ENCODE measurements at regions not wholly inside any gene's neighbourhood (a gene's known extent, or its start where the extent isn't known, plus 50 kb on each side); places are given as distances from the start of the nearest gene placed in this dataset.

- no peak for ATAC-seq
- H3K9me3 Mint-ChIP-seq: no peaks in the 10 kb centered on the region
- no peak for DNase-seq
- no peaks in the 10 kb centered on the region for H3K4me1 Mint-ChIP-seq (ENCODE audit: low read depth)
- H3K36me3 Mint-ChIP-seq (ENCODE audit: insufficient read depth): no peaks in the 10 kb centered on the region
- no peaks in the 10 kb centered on the region for H3K27me3 Mint-ChIP-seq (ENCODE audit: low read depth)
- no peak overlapping the region for H3K4me3 Mint-ChIP-seq
Observed at GRCh38 chr22:47567126-47568090, 805.0 kb downstream of the TBC1D22A start.

- DNase-seq (no peak), ATAC-seq (no peak)
- H3K4me3 Mint-ChIP-seq: no peak overlapping the region
- no peaks in the 10 kb centered on the region for H3K4me1 Mint-ChIP-seq (ENCODE audit: low read depth)
- peaks cover 3% of the 10 kb centered on the region for H3K27me3 Mint-ChIP-seq (ENCODE audit: low read depth)
- H3K36me3 Mint-ChIP-seq (ENCODE audit: insufficient read depth): no peaks in the 10 kb centered on the region
- no peaks in the 10 kb centered on the region for H3K9me3 Mint-ChIP-seq
Observed at GRCh38 chr22:47566491-47566890, 804.0 kb downstream of the TBC1D22A start.

- DNase-seq (no peak), ATAC-seq (no peak)
- Mint-ChIP-seq H3K4me1 (ENCODE audit: low read depth) (no peaks in the 10 kb centered on the region), H3K36me3 (ENCODE audit: insufficient read depth) (no peaks in the 10 kb centered on the region), H3K9me3 (no peaks in the 10 kb centered on the region), H3K27me3 (ENCODE audit: low read depth) (peaks cover 3% of the 10 kb centered on the region), H3K4me3 (no peak overlapping the region)
Observed at GRCh38 chr22:47565607-47566006, 803.2 kb downstream of the TBC1D22A start.

- Mint-ChIP-seq H3K4me1 (ENCODE audit: low read depth) (no peaks in the 10 kb centered on the region), H3K27me3 (ENCODE audit: low read depth) (peaks cover 3% of the 10 kb centered on the region), H3K36me3 (ENCODE audit: insufficient read depth) (no peaks in the 10 kb centered on the region), H3K9me3 (no peaks in the 10 kb centered on the region), H3K4me3 (no peak overlapping the region)
- DNase-seq: no peak
- no peak for ATAC-seq
Observed at GRCh38 chr22:47564651-47565434, 802.4 kb downstream of the TBC1D22A start.

- Mint-ChIP-seq H3K27me3 (ENCODE audit: low read depth) (peaks cover 3% of the 10 kb centered on the region), H3K4me3 (no peak overlapping the region), H3K36me3 (ENCODE audit: insufficient read depth) (no peaks in the 10 kb centered on the region), H3K4me1 (ENCODE audit: low read depth) (no peaks in the 10 kb centered on the region), H3K9me3 (no peaks in the 10 kb centered on the region)
- no peak for DNase-seq
- no peak for ATAC-seq
Observed at GRCh38 chr22:47564158-47564450, 801.7 kb downstream of the TBC1D22A start.

- ATAC-seq: no peak
- H3K27me3 Mint-ChIP-seq (ENCODE audit: low read depth): peaks cover 3% of the 10 kb centered on the region
- H3K36me3 Mint-ChIP-seq (ENCODE audit: insufficient read depth): no peaks in the 10 kb centered on the region
- DNase-seq: no peak
- H3K9me3 Mint-ChIP-seq: no peaks in the 10 kb centered on the region
- H3K4me1 Mint-ChIP-seq (ENCODE audit: low read depth): no peaks in the 10 kb centered on the region
- no peak overlapping the region for H3K4me3 Mint-ChIP-seq
Observed at GRCh38 chr22:47563406-47564157, 801.1 kb downstream of the TBC1D22A start.

- H3K4me3 Mint-ChIP-seq: no peak overlapping the region
- no peaks in the 10 kb centered on the region for H3K4me1 Mint-ChIP-seq (ENCODE audit: low read depth)
- peaks cover 6% of the 10 kb centered on the region for H3K27me3 Mint-ChIP-seq (ENCODE audit: low read depth)
- H3K9me3 Mint-ChIP-seq: no peaks in the 10 kb centered on the region
- DNase-seq: no peak
- no peak for ATAC-seq
- no peaks in the 10 kb centered on the region for H3K36me3 Mint-ChIP-seq (ENCODE audit: insufficient read depth)
Observed at GRCh38 chr22:47561766-47562165, 799.3 kb downstream of the TBC1D22A start.

- H3K36me3 Mint-ChIP-seq (ENCODE audit: insufficient read depth): no peaks in the 10 kb centered on the region
- H3K4me3 Mint-ChIP-seq: no peak overlapping the region
- peaks cover 6% of the 10 kb centered on the region for H3K27me3 Mint-ChIP-seq (ENCODE audit: low read depth)
Observed at GRCh38 chr22:47561115-47561675, 798.7 kb downstream of the TBC1D22A start.

GRCh38 chr22:47558828-47559700, 796.6 kb downstream of the TBC1D22A start:
- Mint-ChIP-seq H3K4me1 (ENCODE audit: low read depth) (no peaks in the 10 kb centered on the region), H3K9me3 (no peaks in the 10 kb centered on the region), H3K4me3 (no peak overlapping the region), H3K27me3 (ENCODE audit: low read depth) (peaks cover 6% of the 10 kb centered on the region), H3K36me3 (ENCODE audit: insufficient read depth) (no peaks in the 10 kb centered on the region)
- ATAC-seq (no peak), DNase-seq (no peak)

More at GRCh38 chr22:47561115-47561675, 798.7 kb downstream of the TBC1D22A start:
- no peak for ATAC-seq
- no peaks in the 10 kb centered on the region for H3K9me3 Mint-ChIP-seq
- H3K4me1 Mint-ChIP-seq (ENCODE audit: low read depth): no peaks in the 10 kb centered on the region
- DNase-seq: no peak

GRCh38 chr22:47556473-47556872, 794.0 kb downstream of the TBC1D22A start:
- ATAC-seq (no peak), DNase-seq (no peak)
- H3K4me3 Mint-ChIP-seq: no peak overlapping the region
- H3K4me1 Mint-ChIP-seq (ENCODE audit: low read depth): no peaks in the 10 kb centered on the region
- H3K27me3 Mint-ChIP-seq (ENCODE audit: low read depth): peaks cover 7% of the 10 kb centered on the region
- H3K9me3 Mint-ChIP-seq: no peaks in the 10 kb centered on the region
- H3K36me3 Mint-ChIP-seq (ENCODE audit: insufficient read depth): no peaks in the 10 kb centered on the region

- no peaks in the 10 kb centered on the region for H3K9me3 Mint-ChIP-seq
- H3K4me1 Mint-ChIP-seq (ENCODE audit: low read depth): no peaks in the 10 kb centered on the region
- ATAC-seq (no peak), DNase-seq (no peak)
- H3K27me3 Mint-ChIP-seq (ENCODE audit: low read depth): peaks cover 7% of the 10 kb centered on the region
- no peaks in the 10 kb centered on the region for H3K36me3 Mint-ChIP-seq (ENCODE audit: insufficient read depth)
- H3K4me3 Mint-ChIP-seq: no peak overlapping the region
Observed at GRCh38 chr22:47553436-47553835, 791.0 kb downstream of the TBC1D22A start.

GRCh38 chr22:47552541-47553205, 790.2 kb downstream of the TBC1D22A start:
- H3K9me3 Mint-ChIP-seq: no peaks in the 10 kb centered on the region
- no peaks in the 10 kb centered on the region for H3K4me1 Mint-ChIP-seq (ENCODE audit: low read depth)
- ATAC-seq: no peak
- H3K36me3 Mint-ChIP-seq (ENCODE audit: insufficient read depth): no peaks in the 10 kb centered on the region
- no peak for DNase-seq
- peaks cover 4% of the 10 kb centered on the region for H3K27me3 Mint-ChIP-seq (ENCODE audit: low read depth)
- H3K4me3 Mint-ChIP-seq: no peak overlapping the region

- Mint-ChIP-seq H3K9me3 (no peaks in the 10 kb centered on the region), H3K4me1 (ENCODE audit: low read depth) (no peaks in the 10 kb centered on the region), H3K4me3 (no peak overlapping the region), H3K36me3 (ENCODE audit: insufficient read depth) (no peaks in the 10 kb centered on the region), H3K27me3 (ENCODE audit: low read depth) (peaks cover 4% of the 10 kb centered on the region)
- ATAC-seq: no peak
- no peak for DNase-seq
Observed at GRCh38 chr22:47552024-47552423, 789.6 kb downstream of the TBC1D22A start.
